ENCODE measurements at regions not wholly inside any gene's neighbourhood (a gene's known extent, or its start where the extent isn't known, plus 50 kb on each side); places are given as distances from the start of the nearest gene placed in this dataset.

DNA sequence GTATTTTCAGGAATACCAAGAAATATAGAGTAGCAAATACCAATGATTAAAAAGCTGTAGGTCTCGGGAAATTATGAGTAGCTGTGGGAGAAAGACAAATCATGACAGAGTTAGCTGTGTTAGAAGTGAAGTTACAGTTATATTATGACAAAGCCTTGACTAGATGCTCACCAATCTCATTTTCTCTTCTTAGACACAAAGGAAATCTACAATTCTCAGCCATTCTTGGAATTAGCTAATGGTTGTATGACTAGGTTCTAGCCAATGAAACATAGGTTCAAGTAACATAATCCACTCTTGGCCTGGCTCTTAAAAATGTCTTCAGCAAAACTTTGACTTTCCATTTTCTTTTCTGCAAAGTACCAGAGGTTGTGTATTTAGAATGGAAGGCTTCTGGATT lies 228.8 kb upstream of the MTPN start:
- no peaks in the 10 kb centered on the region for H3K4me1 ChIP-seq (ENCODE audit: insufficient read depth, low read length)
- H3K14ac ChIP-seq (ENCODE audit: insufficient read depth, low read length), result no peak overlapping the region
- H3K4me3 Mint-ChIP-seq, result no peak overlapping the region
- H3K18ac ChIP-seq (ENCODE audit: insufficient read length, low read depth, low read length), result no peak overlapping the region
- no peak overlapping the region for H3K27ac Mint-ChIP-seq
- H3K79me2 ChIP-seq (ENCODE audit: insufficient read depth, low read length), result no peaks in the 10 kb centered on the region
- H3K27me3 ChIP-seq (ENCODE audit: insufficient read depth, low read length), result no peaks in the 10 kb centered on the region
- no peaks in the 10 kb centered on the region for H3K23me2 ChIP-seq (ENCODE audit: insufficient read length, low read depth, low read length, poor library complexity, severe bottlenecking)
- TF ChIP-seq CTCF (conservative IDR thresholded peaks at IDR 0.05), result no peak
- no peak overlapping the region for H3K27ac ChIP-seq (ENCODE audit: insufficient read length, low read depth, low read length)
- H3K4me1 Mint-ChIP-seq, result no peaks in the 10 kb centered on the region
- no peak overlapping the region for H4K5ac ChIP-seq (ENCODE audit: insufficient read length, low read depth, low read length)
- no peak overlapping the region for H4K91ac ChIP-seq (ENCODE audit: insufficient read length, low read depth, low read length)
- H4K8ac ChIP-seq (replicated peaks; ENCODE audit: insufficient read length, low read depth, low read length), result no peak overlapping the region
- no peaks in the 10 kb centered on the region for H3K9me3 ChIP-seq (ENCODE audit: control insufficient read depth, low read depth, low read length)
- H4K20me1 ChIP-seq (ENCODE audit: control insufficient read depth, insufficient read depth, insufficient read length), result no peaks in the 10 kb centered on the region
- no peak overlapping the region for H2BK5ac ChIP-seq (ENCODE audit: insufficient read length, low read length)
- H3K23ac ChIP-seq (ENCODE audit: insufficient read length, low read depth, low read length), result no peak overlapping the region
- no peaks in the 10 kb centered on the region for H3K9me3 Mint-ChIP-seq
- no peak overlapping the region for H2BK15ac ChIP-seq (ENCODE audit: low read depth, low read length)
- WGBS (ENCODE audit: extremely low coverage, insufficient read length, low lambda C conversion rate), result no CpG with 5 or more reads among the region's 1 CpG
- H2BK12ac ChIP-seq (ENCODE audit: insufficient read length, low read depth, low read length), result no peak overlapping the region
- H3K36me3 Mint-ChIP-seq (ENCODE audit: insufficient read depth in 1 of 3, low read depth in 3 of 3), result no peaks in the 10 kb centered on the region
- no peak overlapping the region for H2AFZ ChIP-seq (ENCODE audit: low read length)
- no peak overlapping the region for H3K56ac ChIP-seq (ENCODE audit: insufficient read length, low read depth, low read length)
- no peak overlapping the region for H2AK5ac ChIP-seq (ENCODE audit: insufficient read length, low read length)
- H3K79me1 ChIP-seq (ENCODE audit: insufficient read depth, low read depth, low read length, poor library complexity, severe bottlenecking), result no peaks in the 10 kb centered on the region
- H3K9ac ChIP-seq (ENCODE audit: extremely low read depth, insufficient read length, low read length), result no peak overlapping the region
- H2BK20ac ChIP-seq (ENCODE audit: low read depth, low read length, poor library complexity, severe bottlenecking), result no peak overlapping the region
- H3K27me3 Mint-ChIP-seq (ENCODE audit: low read depth), result no peaks in the 10 kb centered on the region
- no peak for DNase-seq
- no peak overlapping the region for H3T11ph ChIP-seq (ENCODE audit: low read length)
- H3K4me2 ChIP-seq (ENCODE audit: insufficient read depth, insufficient read length, low read length), result no peak overlapping the region
- no peak overlapping the region for H3K4ac ChIP-seq (ENCODE audit: low read depth, low read length)
- H2BK120ac ChIP-seq (ENCODE audit: low read depth, low read length, poor library complexity, severe bottlenecking), result no peak overlapping the region
